ENCODE measurements at regions not wholly inside any gene's neighbourhood (a gene's known extent, or its start where the extent isn't known, plus 50 kb on each side); places are given as distances from the start of the nearest gene placed in this dataset.

DNA sequence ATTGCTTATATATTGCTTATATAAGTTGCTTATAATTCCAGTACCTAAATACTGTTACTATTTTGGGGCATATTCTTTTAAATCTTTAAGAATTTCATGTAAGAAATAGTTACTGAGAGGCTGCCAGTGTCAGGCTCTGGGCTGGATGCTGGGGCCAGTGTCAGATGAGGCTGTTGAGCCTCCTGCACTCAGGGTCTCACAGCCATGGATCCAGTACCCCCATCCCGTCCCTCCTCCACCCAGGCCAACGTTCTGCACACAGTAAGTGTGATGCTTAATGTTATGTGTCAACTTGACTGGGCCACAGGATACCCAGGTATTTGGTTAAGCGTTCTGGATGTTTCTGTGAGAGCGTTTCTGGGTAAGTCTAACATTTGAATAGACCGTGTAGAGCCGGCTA is 119.5 kb upstream of the PMEPA1 start:
- TF ChIP-seq, protein P1, sequence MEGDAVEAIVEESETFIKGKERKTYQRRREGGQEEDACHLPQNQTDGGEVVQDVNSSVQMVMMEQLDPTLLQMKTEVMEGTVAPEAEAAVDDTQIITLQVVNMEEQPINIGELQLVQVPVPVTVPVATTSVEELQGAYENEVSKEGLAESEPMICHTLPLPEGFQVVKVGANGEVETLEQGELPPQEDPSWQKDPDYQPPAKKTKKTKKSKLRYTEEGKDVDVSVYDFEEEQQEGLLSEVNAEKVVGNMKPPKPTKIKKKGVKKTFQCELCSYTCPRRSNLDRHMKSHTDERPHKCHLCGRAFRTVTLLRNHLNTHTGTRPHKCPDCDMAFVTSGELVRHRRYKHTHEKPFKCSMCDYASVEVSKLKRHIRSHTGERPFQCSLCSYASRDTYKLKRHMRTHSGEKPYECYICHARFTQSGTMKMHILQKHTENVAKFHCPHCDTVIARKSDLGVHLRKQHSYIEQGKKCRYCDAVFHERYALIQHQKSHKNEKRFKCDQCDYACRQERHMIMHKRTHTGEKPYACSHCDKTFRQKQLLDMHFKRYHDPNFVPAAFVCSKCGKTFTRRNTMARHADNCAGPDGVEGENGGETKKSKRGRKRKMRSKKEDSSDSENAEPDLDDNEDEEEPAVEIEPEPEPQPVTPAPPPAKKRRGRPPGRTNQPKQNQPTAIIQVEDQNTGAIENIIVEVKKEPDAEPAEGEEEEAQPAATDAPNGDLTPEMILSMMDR (conservative IDR thresholded peaks at IDR 0.05; ENCODE audit: low read depth in 2 of 2): no peak
- TF ChIP-seq, protein P2, sequence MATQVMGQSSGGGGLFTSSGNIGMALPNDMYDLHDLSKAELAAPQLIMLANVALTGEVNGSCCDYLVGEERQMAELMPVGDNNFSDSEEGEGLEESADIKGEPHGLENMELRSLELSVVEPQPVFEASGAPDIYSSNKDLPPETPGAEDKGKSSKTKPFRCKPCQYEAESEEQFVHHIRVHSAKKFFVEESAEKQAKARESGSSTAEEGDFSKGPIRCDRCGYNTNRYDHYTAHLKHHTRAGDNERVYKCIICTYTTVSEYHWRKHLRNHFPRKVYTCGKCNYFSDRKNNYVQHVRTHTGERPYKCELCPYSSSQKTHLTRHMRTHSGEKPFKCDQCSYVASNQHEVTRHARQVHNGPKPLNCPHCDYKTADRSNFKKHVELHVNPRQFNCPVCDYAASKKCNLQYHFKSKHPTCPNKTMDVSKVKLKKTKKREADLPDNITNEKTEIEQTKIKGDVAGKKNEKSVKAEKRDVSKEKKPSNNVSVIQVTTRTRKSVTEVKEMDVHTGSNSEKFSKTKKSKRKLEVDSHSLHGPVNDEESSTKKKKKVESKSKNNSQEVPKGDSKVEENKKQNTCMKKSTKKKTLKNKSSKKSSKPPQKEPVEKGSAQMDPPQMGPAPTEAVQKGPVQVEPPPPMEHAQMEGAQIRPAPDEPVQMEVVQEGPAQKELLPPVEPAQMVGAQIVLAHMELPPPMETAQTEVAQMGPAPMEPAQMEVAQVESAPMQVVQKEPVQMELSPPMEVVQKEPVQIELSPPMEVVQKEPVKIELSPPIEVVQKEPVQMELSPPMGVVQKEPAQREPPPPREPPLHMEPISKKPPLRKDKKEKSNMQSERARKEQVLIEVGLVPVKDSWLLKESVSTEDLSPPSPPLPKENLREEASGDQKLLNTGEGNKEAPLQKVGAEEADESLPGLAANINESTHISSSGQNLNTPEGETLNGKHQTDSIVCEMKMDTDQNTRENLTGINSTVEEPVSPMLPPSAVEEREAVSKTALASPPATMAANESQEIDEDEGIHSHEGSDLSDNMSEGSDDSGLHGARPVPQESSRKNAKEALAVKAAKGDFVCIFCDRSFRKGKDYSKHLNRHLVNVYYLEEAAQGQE (IDR thresholded peaks at IDR 0.05; ENCODE audit: unreplicated experiment): no peak
- no peak for TF ChIP-seq STAT1 (IDR thresholded peaks at IDR 0.05; ENCODE audit: unreplicated experiment)
- TF ChIP-seq CREB1 (CRISPR knock-in tag; IDR thresholded peaks at IDR 0.05; ENCODE audit: low read depth): no peak
- no peak for TF ChIP-seq JUNB (IDR thresholded peaks at IDR 0.05; ENCODE audit: unreplicated experiment)
- no peak for TF ChIP-seq POLR2AphosphoS5 (IDR thresholded peaks at IDR 0.05; ENCODE audit: low read depth)
